MCF 10A (cell line): ENCODE measurements at regions not wholly inside any gene's neighbourhood (a gene's known extent, or its start where the extent isn't known, plus 50 kb on each side); places are given as distances from the start of the nearest gene placed in this dataset.
A peak's percentile ranks its signal among the peaks of the same experiment; 100 is the strongest.

ENCODE experiments used
- BruUV-seq: library from RNA; stranded (reverse); fragments of 400-500 nt; replicated peaks from 2 replicates; lab custom pipeline; 2021; lab: Mats Ljungman, UMichigan
- CTCF ChIA-PET: fragments of 300-600 bp; sonication (Branson Sonifier 250); formaldehyde crosslinking; extraction: SDS; loops from one replicate; lab custom pipeline; 2021; ENCODE audit warnings: antibody characterized with exemption, inconsistent platforms; lab: Yijun Ruan, JAX
- POLR2A ChIA-PET: fragments of 300-600, 350-650 bp; sonication (Branson Sonifier 250); formaldehyde crosslinking; extraction: SDS; loops from one replicate; lab custom pipeline; 2020; ENCODE audit warnings: antibody characterized with exemption, inconsistent platforms; lab: Yijun Ruan, JAX
- DNase-seq: peaks from one replicate; pipeline ENCODE4 v3.0.0-alpha.2; 2018; ENCODE audit not compliant: unreplicated experiment
- H3K27ac Mint-ChIP-seq: one replicate; pipeline ENCODE4 v1.8.0; 2022; ENCODE audit warnings: mild to moderate bottlenecking, low read depth, mixed read lengths; ENCODE audit not compliant: unreplicated experiment
- H3K27me3 Mint-ChIP-seq: one replicate; pipeline ENCODE4 v1.8.0; 2022; ENCODE audit warnings: mixed read lengths; ENCODE audit not compliant: insufficient read depth, unreplicated experiment
- H3K36me3 Mint-ChIP-seq: one replicate; pipeline ENCODE4 v1.8.0; 2022; ENCODE audit warnings: mild to moderate bottlenecking, moderate library complexity, mixed read lengths; ENCODE audit not compliant: insufficient read depth, unreplicated experiment
- H3K4me1 Mint-ChIP-seq: one replicate; pipeline ENCODE4 v1.8.0; 2022; ENCODE audit warnings: mixed read lengths; ENCODE audit not compliant: insufficient read depth, unreplicated experiment
- H3K4me3 Mint-ChIP-seq: one replicate; pipeline ENCODE4 v1.8.0; 2022; ENCODE audit warnings: mild to moderate bottlenecking, moderate library complexity, mixed read lengths; ENCODE audit not compliant: unreplicated experiment
- H3K9me3 Mint-ChIP-seq: one replicate; pipeline ENCODE4 v1.8.0; 2022; ENCODE audit warnings: mixed read lengths; ENCODE audit not compliant: unreplicated experiment
- CTCF ChIP-seq: fragments of 200-600 bp; IDR thresholded peaks from one replicate; pipeline ENCODE4 v1.8.0; 2022; ENCODE audit warnings: antibody characterized with exemption, mild to moderate bottlenecking; ENCODE audit not compliant: unreplicated experiment
- intact Hi-C: fragments of 100-400 bp; cut with micrococcal nuclease; formaldehyde crosslinking; loops from 2 replicates; pipeline ENCODE4 v1.14.1; 2022

GRCh38 chr16:48459167-48459566 lies 74.0 kb upstream of the SIAH1 start:
- no peak for TF ChIP-seq CTCF
- POLR2A ChIA-PET = interaction anchor here (1.1 to 2.0 kb wide), 2 partner anchors 40 to 75 kb away, joined by 3 to 9 read pairs; no protein-coding TSS in a partner anchor
- Mint-ChIP-seq H3K27me3 (no peaks in the 10 kb centered on the region), H3K4me1 (peaks cover 33% of the 10 kb centered on the region), H3K9me3 (no peaks in the 10 kb centered on the region), H3K36me3 (no peaks in the 10 kb centered on the region), H3K4me3 (no peak overlapping the region), H3K27ac (peak overlapping the region; percentile 83)
- intact Hi-C loops = no loop called here
- BruUV-seq = no TSS peak
- no peak for DNase-seq
- CTCF ChIA-PET = no interaction called here

- Mint-ChIP-seq H3K27me3 (no peaks in the 10 kb centered on the region), H3K9me3 (no peaks in the 10 kb centered on the region), H3K4me1 (peaks cover 14% of the 10 kb centered on the region), H3K4me3 (no peak overlapping the region), H3K27ac (no peak overlapping the region), H3K36me3 (no peaks in the 10 kb centered on the region)
- no peak for TF ChIP-seq CTCF
- ChIA-PET CTCF (interaction anchor here (0.7 to 1.4 kb wide), 4 partner anchors 9 to 94 kb away, joined by 3 to 6 read pairs (median 3); no protein-coding TSS in a partner anchor), POLR2A (interaction anchor here (1.4 kb wide), 1 partner anchor 44 kb away, joined by 4 read pairs; no protein-coding TSS in a partner anchor)
- BruUV-seq = no TSS peak
- intact Hi-C loops = no loop called here
- no peak for DNase-seq
Measured at GRCh38 chr16:48454051-48454450, 68.8 kb upstream of the SIAH1 start.

- no peak overlapping the region for H3K27ac Mint-ChIP-seq
- H3K27me3 Mint-ChIP-seq = no peaks in the 10 kb centered on the region
- no peaks in the 10 kb centered on the region for H3K36me3 Mint-ChIP-seq
- no peak for TF ChIP-seq CTCF
- no peaks in the 10 kb centered on the region for H3K9me3 Mint-ChIP-seq
- no peak overlapping the region for H3K4me3 Mint-ChIP-seq
- no TSS peak for BruUV-seq
- POLR2A ChIA-PET = no interaction called here
- no peak for DNase-seq
- intact Hi-C loops = no loop called here
- CTCF ChIA-PET = interaction anchor here (1.0 to 1.4 kb wide), 2 partner anchors 8 to 35 kb away, joined by 3 to 6 read pairs; no protein-coding TSS in a partner anchor
- H3K4me1 Mint-ChIP-seq = peaks cover 5% of the 10 kb centered on the region
Measured at GRCh38 chr16:48452991-48453760, 68.0 kb upstream of the SIAH1 start.

GRCh38 chr16:48451323-48451722 lies 66.1 kb upstream of the SIAH1 start:
- Mint-ChIP-seq H3K9me3 (no peaks in the 10 kb centered on the region), H3K36me3 (no peaks in the 10 kb centered on the region), H3K4me1 (no peaks in the 10 kb centered on the region), H3K4me3 (no peak overlapping the region), H3K27me3 (no peaks in the 10 kb centered on the region), H3K27ac (no peak overlapping the region)
- intact Hi-C loops = no loop called here
- TF ChIP-seq CTCF = no peak
- CTCF ChIA-PET = interaction anchor here (0.6 to 0.7 kb wide), 2 partner anchors 118 to 166 kb away, joined by 3 read pairs; no protein-coding TSS in a partner anchor
- no peak for DNase-seq
- POLR2A ChIA-PET = interaction anchor here (0.7 kb wide), 1 partner anchor 66 kb away, joined by 3 read pairs; no protein-coding TSS in a partner anchor
- no TSS peak for BruUV-seq
